DOHH2 (cell line): ENCODE measurements at regions not wholly inside any gene's neighbourhood (a gene's known extent, or its start where the extent isn't known, plus 50 kb on each side); places are given as distances from the start of the nearest gene placed in this dataset.

Experiments used
- H3F3A ChIP-seq: fragments of 200-600 bp; sonication (generic), shearing (Covaris generic); 2 replicates; pipeline ENCODE4 v1.6.0; 2016; ENCODE audit warnings: antibody characterized with exemption, mild to moderate bottlenecking; ENCODE audit not compliant: control insufficient read depth, insufficient read depth
- H3K27ac ChIP-seq: fragments of 200-600 bp; sonication (generic); 2 replicates; pipeline ENCODE4 v1.5.1; 2014; ENCODE audit warnings: low read depth, mild to moderate bottlenecking, low read length, moderate library complexity
- H3K27me3 ChIP-seq: fragments of 200-600 bp; sonication (generic); 2 replicates; pipeline ENCODE4 v1.6.1; 2014; ENCODE audit warnings: mild to moderate bottlenecking, low read length, mixed read lengths; ENCODE audit not compliant: control insufficient read depth
- H3K36me3 ChIP-seq: fragments of 200-600 bp; sonication (generic); 2 replicates; pipeline ENCODE4 v1.6.1; 2014; ENCODE audit warnings: mild to moderate bottlenecking, low read length, moderate library complexity, mixed read lengths; ENCODE audit not compliant: control insufficient read depth
- H3K4me1 ChIP-seq: fragments of 200-600 bp; sonication (generic); 2 replicates; pipeline ENCODE4 v1.6.1; 2014; ENCODE audit warnings: mild to moderate bottlenecking, low read length, mixed read lengths; ENCODE audit not compliant: control insufficient read depth
- H3K4me2 ChIP-seq: fragments of 200-600 bp; sonication (generic); 2 replicates; pipeline ENCODE4 v1.6.0; 2014; ENCODE audit warnings: mild to moderate bottlenecking, low read length, moderate library complexity
- H3K4me3 ChIP-seq: fragments of 200-600 bp; sonication (generic); 2 replicates; pipeline ENCODE4 v1.5.1; 2014; ENCODE audit warnings: mild to moderate bottlenecking, low read length, mixed read lengths
- H3K79me2 ChIP-seq: fragments of 200-600 bp; sonication (generic); 2 replicates; pipeline ENCODE4 v1.6.1; 2014; ENCODE audit warnings: mild to moderate bottlenecking, low read length, mixed read lengths; ENCODE audit not compliant: control insufficient read depth
- H3K9me2 ChIP-seq: fragments of 200-600 bp; sonication (generic); replicated peaks from 2 replicates; pipeline ENCODE4 v1.6.1; 2014; ENCODE audit warnings: mild to moderate bottlenecking, low read length, mixed read lengths; ENCODE audit not compliant: control insufficient read depth
- H3K9me3 ChIP-seq: fragments of 200-600 bp; sonication (generic); 2 replicates; pipeline ENCODE4 v1.6.1; 2014; ENCODE audit warnings: antibody characterized with exemption, low read length, mixed read lengths; ENCODE audit not compliant: control insufficient read depth, insufficient read depth
- H4K20me1 ChIP-seq: fragments of 200-600 bp; sonication (generic); 2 replicates; pipeline ENCODE4 v1.6.0; 2014; ENCODE audit warnings: low read depth, mild to moderate bottlenecking, antibody characterized with exemption, low read length, moderate library complexity; ENCODE audit not compliant: control insufficient read depth, insufficient read depth
- CTCF ChIP-seq: fragments of 200-600 bp; sonication (generic); IDR thresholded peaks from one replicate; pipeline ENCODE4 v1.5.1; 2014; ENCODE audit warnings: antibody characterized with exemption, mild to moderate bottlenecking, low read depth, low read length; ENCODE audit not compliant: poor library complexity, severe bottlenecking
- EZH2phosphoT487 ChIP-seq: fragments of 200-600 bp; sonication (generic); IDR thresholded peaks from 2 replicates; pipeline ENCODE4 v1.6.1; 2017; ENCODE audit warnings: borderline replicate concordance, mild to moderate bottlenecking, antibody characterized with exemption, low read length, moderate library complexity, mixed read lengths

GRCh38 chr14:36056845-36057244 is 119.7 kb downstream of the PTCSC3 start:
- no peaks in the 10 kb centered on the region for H3K36me3 ChIP-seq
- peaks cover 19% of the 10 kb centered on the region for H3K27me3 ChIP-seq
- no peaks in the 10 kb centered on the region for H3F3A ChIP-seq
- H3K4me1 ChIP-seq = no peaks in the 10 kb centered on the region
- H3K27ac ChIP-seq = no peak overlapping the region
- no peaks in the 10 kb centered on the region for H3K9me3 ChIP-seq
- TF ChIP-seq CTCF (no peak), EZH2phosphoT487 (no peak)
- no peaks in the 10 kb centered on the region for H3K79me2 ChIP-seq
- no peaks in the 10 kb centered on the region for H4K20me1 ChIP-seq
- H3K4me2 ChIP-seq = no peak overlapping the region
- no peaks in the 10 kb centered on the region for H3K9me2 ChIP-seq
- no peak overlapping the region for H3K4me3 ChIP-seq

GRCh38 chr14:36055681-36056225 is 120.8 kb downstream of the PTCSC3 start:
- Histone ChIP-seq H3K27ac (no peak overlapping the region), H3K4me1 (no peaks in the 10 kb centered on the region), H3K9me2 (no peaks in the 10 kb centered on the region), H3K27me3 (peaks cover 19% of the 10 kb centered on the region), H4K20me1 (no peaks in the 10 kb centered on the region), H3K9me3 (no peaks in the 10 kb centered on the region), H3K4me3 (no peak overlapping the region), H3K4me2 (no peak overlapping the region), H3K79me2 (no peaks in the 10 kb centered on the region), H3F3A (no peaks in the 10 kb centered on the region), H3K36me3 (no peaks in the 10 kb centered on the region)
- TF ChIP-seq EZH2phosphoT487 (no peak), CTCF (no peak)

- H3F3A ChIP-seq = no peaks in the 10 kb centered on the region
- no peak for TF ChIP-seq CTCF
- H3K79me2 ChIP-seq = no peaks in the 10 kb centered on the region
- H3K36me3 ChIP-seq = no peaks in the 10 kb centered on the region
- H3K4me2 ChIP-seq = no peak overlapping the region
- H3K9me3 ChIP-seq = no peaks in the 10 kb centered on the region
- H4K20me1 ChIP-seq = no peaks in the 10 kb centered on the region
- no peaks in the 10 kb centered on the region for H3K4me1 ChIP-seq
- H3K27ac ChIP-seq = no peak overlapping the region
- no peak overlapping the region for H3K4me3 ChIP-seq
- no peaks in the 10 kb centered on the region for H3K9me2 ChIP-seq
- peaks cover 19% of the 10 kb centered on the region for H3K27me3 ChIP-seq
Measured at GRCh38 chr14:36055052-36055378, 121.5 kb downstream of the PTCSC3 start.
